ENCODE measurements at regions not wholly inside any gene's neighbourhood (a gene's known extent, or its start where the extent isn't known, plus 50 kb on each side); places are given as distances from the start of the nearest gene placed in this dataset.
"Not testable (repeated sequence)": the region's sequence is repeated elsewhere in the genome, so short reads cannot be mapped to it uniquely, and the experiment has no call there.

DNA sequence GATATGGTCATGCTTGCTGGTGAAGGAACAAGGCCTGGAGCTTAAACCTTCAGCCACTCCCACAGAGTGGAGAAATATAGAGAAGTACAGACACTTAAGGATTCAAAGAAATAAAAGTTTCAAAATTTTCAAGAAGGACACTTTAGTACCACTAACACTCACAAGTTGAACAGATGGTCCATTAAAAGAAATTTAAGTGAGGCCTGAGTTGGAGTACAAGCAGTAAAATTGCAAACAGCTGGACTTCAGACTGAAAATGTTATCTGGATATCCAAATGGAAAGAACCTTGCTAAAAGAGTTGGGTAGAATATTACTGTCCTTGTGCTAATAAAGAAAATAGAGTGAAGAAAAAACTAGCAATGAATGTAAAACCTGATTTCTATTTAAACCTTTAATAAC, 397.1 kb upstream of the KCNMB2 start:
- H3K27ac ChIP-seq, result no peak overlapping the region
- H3K27me3 ChIP-seq, result no peaks in the 10 kb centered on the region
- no peaks in the 10 kb centered on the region for H3K9me3 ChIP-seq
- no peak overlapping the region for H3K4me3 ChIP-seq
- H3K36me3 ChIP-seq, result no peaks in the 10 kb centered on the region
- intact Hi-C loops (cut with DNase I; ENCODE audit: low total_unique reads), result no loop called here
- no peaks in the 10 kb centered on the region for H3K4me1 ChIP-seq
- TF ChIP-seq, protein P1, sequence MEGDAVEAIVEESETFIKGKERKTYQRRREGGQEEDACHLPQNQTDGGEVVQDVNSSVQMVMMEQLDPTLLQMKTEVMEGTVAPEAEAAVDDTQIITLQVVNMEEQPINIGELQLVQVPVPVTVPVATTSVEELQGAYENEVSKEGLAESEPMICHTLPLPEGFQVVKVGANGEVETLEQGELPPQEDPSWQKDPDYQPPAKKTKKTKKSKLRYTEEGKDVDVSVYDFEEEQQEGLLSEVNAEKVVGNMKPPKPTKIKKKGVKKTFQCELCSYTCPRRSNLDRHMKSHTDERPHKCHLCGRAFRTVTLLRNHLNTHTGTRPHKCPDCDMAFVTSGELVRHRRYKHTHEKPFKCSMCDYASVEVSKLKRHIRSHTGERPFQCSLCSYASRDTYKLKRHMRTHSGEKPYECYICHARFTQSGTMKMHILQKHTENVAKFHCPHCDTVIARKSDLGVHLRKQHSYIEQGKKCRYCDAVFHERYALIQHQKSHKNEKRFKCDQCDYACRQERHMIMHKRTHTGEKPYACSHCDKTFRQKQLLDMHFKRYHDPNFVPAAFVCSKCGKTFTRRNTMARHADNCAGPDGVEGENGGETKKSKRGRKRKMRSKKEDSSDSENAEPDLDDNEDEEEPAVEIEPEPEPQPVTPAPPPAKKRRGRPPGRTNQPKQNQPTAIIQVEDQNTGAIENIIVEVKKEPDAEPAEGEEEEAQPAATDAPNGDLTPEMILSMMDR (IDR thresholded peaks at IDR 0.05), result no peak
- no peak for DNase-seq

DNA sequence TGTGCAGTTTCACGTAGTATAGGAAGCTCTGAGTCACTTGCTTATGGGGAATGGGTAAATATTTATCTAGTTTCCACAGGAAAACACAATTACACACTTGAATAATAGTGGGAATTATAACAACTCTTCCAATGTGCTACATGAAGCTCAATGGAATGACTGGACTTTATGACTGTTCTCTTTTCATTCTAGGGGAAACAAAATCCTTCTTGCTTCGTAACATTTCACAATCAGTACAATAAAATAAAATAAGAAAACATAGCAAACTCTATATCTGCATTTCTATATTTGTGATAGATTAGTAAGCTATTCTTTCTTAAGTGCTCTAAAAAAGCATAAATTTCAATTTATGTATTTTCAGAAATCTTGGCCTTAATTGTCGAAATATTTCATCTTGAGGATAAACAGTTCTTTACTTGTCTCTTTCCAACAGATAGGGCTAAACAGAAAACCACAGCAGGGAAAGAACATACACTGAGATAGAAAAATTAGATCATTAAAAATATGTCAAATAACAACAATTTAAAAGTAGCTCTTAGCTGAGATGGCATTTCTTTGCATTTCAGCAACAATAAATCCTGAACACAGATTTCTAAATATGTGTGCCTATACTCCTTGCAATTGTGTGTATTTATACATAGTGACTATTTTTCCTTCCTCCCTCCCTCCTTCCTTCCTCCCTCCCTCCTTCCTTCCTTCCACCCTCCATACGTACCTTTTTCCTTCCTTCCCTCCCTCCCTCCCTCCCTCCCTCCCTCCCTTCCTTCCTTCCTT, 395.5 kb upstream of the KCNMB2 start:
- DNase-seq, result no peak
- Histone ChIP-seq H3K27ac (no peak overlapping the region), H3K9me3 (no peaks in the 10 kb centered on the region), H3K36me3 (no peaks in the 10 kb centered on the region), H3K27me3 (no peaks in the 10 kb centered on the region), H3K4me1 (no peaks in the 10 kb centered on the region), H3K4me3 (no peak overlapping the region)
- TF ChIP-seq, protein P1 (IDR thresholded peaks at IDR 0.05), result no peak
- intact Hi-C loops (cut with DNase I; ENCODE audit: low total_unique reads), result no loop called here

DNA sequence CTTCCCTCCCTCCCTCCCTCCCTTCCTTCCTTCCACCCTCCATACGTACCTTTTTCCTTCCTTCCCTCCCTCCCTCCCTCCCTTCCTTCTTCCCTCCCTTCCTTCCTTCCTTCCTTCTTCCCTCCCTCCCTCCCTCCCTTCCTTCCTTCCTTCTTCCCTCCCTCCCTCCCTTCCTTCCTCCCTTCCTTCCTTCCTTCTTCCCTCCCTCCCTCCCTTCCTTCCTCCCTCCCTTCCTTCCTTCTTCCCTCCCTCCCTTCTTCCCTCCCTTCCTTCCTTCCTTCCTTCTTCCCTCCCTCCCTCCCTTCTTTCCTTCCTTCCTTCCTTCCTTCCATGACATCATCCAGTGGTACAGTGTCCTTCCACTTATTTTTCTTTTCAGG, 394.9 kb upstream of the KCNMB2 start:
- H3K27ac ChIP-seq; H3K36me3 ChIP-seq; H3K4me3 ChIP-seq; H3K4me1 ChIP-seq; H3K9me3 ChIP-seq; DNase-seq; H3K27me3 ChIP-seq; intact Hi-C loops (cut with DNase I; ENCODE audit: low total_unique reads): not testable (repeated sequence)

DNA sequence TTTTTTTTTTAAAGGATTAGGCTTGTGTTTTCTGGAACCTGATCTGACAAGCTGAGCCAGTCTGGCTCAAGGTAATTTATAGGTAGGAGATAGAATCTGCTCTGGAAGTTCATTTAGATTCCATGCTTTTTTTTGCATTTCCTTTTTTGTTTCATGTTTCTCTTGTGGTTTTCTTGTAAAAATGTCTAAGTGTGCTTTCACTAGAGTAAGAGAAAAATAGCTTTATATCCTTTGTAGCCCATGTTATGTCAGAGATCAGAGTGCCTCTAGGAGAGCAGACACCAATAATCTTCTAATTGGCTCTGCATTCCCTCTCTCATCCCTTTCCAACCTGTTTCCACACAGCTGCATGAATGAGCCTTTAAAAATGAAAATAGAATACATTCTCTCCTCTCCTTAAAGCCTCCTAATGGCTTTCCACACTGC, 389.8 kb upstream of the KCNMB2 start:
- no peaks in the 10 kb centered on the region for H3K27me3 ChIP-seq
- TF ChIP-seq, protein P1 (IDR thresholded peaks at IDR 0.05), result no peak
- H3K4me1 ChIP-seq, result no peaks in the 10 kb centered on the region
- intact Hi-C loops (cut with DNase I; ENCODE audit: low total_unique reads), result no loop called here
- H3K27ac ChIP-seq, result no peak overlapping the region
- no peak overlapping the region for H3K4me3 ChIP-seq
- DNase-seq, result no peak
- H3K9me3 ChIP-seq, result no peaks in the 10 kb centered on the region
- no peaks in the 10 kb centered on the region for H3K36me3 ChIP-seq

DNA sequence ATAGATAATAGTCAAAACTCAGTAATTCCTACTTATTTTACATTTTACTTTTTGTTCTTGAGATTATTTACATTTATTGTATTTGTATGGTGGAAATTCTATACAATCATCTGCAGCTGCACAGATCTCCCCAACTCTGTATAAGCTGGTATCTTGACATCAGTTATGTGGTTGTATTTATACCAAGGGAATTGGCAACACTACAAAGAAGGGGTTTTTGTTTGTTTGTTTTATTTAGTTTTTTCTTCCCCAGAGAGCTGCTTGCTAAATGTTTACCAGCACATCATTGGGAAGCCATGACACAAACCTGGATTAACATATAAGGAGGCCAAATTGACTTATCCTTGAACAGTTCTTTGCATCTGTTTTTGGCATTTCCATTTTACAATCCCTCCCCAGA, 389.2 kb upstream of the KCNMB2 start:
- no peak for DNase-seq
- Histone ChIP-seq H3K9me3 (no peaks in the 10 kb centered on the region), H3K4me3 (no peak overlapping the region), H3K4me1 (no peaks in the 10 kb centered on the region), H3K27ac (no peak overlapping the region), H3K36me3 (no peaks in the 10 kb centered on the region), H3K27me3 (no peaks in the 10 kb centered on the region)
- intact Hi-C loops (cut with DNase I; ENCODE audit: low total_unique reads), result no loop called here
- TF ChIP-seq, protein P1 (IDR thresholded peaks at IDR 0.05), result no peak

DNA sequence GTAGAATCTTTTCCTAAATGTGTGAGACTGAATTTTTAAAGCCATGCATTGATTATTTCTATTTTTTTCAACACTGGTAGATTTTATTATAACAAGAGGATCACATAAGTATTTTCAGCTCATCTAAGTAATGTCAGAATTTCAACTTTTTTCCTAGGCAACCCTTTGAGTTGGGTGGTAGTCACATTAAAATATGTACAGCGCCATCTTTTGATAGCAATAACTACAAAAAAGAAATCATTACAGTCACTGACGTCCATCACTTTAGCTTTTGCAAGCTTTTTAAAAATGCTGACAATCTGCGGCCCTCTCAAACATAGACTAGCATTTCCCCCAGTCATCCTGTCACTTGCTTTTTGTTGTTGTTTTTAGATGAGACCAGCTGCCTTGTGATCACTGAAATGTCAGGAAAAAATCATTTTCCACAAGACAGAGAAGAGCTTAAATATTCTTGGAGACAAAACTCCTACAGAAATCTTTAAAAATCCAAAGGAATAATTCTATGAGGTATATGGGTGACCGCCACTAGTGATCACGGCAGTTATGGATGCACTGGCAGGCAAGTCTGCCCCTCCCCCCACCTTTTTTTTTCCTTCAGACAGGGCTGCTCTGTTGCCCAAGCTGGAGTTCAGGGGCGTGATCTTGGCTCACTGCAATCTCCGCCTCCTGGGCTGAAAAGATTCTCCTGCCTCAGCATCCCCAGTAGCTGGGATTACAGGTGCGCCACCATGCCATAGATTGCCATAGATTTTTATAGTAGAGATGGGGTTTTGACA, 384.0 kb upstream of the KCNMB2 start:
- Histone ChIP-seq H3K4me1 (no peaks in the 10 kb centered on the region), H3K27me3 (no peaks in the 10 kb centered on the region), H3K4me3 (no peak overlapping the region), H3K9me3 (no peaks in the 10 kb centered on the region), H3K27ac (no peak overlapping the region), H3K36me3 (no peaks in the 10 kb centered on the region)
- TF ChIP-seq, protein P1 (IDR thresholded peaks at IDR 0.05), result no peak
- DNase-seq, result no peak
- intact Hi-C loops (cut with DNase I; ENCODE audit: low total_unique reads), result no loop called here
